Renal cortex interstitium (tissue), 11 donors: ENCODE measurements at regions not wholly inside any gene's neighbourhood (a gene's known extent, or its start where the extent isn't known, plus 50 kb on each side); places are given as distances from the start of the nearest gene placed in this dataset.

Experiments
- DNase-seq, 11 donors: peaks; one replicate each; pipeline ENCODE4 v3.0.0-alpha.2; 2013; ENCODE audit warnings: low read depth in 9 of 11, low spot score in 4 of 11; ENCODE audit errors: extremely low read depth in 1 of 11

DNA sequence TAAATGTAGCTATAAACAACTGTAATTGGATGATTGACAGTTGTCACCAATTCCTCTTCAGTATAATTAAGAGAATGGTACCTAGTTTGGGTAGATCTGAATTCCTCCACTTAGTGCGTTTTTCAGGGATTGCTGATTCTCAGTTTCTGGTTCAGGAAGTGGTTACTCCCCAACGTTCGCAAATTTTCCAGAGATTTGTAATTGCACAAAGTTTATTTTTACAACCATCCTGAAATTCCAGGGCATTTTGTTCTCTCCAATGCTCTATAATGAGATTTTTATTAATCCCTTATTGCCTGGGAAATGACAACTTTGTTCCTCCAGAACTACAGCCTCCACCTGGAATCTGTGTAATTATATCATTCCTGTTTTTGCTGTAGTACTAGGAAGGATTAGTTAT is 710.6 kb upstream of the ZEB2 start:
- DNase-seq, result no peak

DNA sequence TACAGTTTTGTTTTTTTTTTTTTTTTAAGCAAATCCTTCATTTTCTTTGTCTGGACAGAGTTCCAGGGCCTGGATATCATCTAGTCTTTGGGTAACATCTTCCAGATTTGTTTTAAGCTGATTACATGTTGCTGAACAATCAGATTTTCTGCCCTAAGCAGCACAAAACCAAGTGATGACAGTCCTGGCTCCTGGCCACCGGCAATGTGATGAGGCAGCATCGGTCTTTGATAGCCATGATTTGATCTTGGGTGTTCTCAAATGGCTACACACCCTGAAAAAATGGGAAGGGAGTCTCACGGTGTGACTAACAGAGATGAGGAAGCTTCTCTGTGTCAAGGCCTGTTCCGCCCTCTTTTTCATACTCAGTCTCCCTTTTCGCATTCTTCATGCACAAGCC is 708.6 kb upstream of the ZEB2 start:
- no peak for DNase-seq

DNA sequence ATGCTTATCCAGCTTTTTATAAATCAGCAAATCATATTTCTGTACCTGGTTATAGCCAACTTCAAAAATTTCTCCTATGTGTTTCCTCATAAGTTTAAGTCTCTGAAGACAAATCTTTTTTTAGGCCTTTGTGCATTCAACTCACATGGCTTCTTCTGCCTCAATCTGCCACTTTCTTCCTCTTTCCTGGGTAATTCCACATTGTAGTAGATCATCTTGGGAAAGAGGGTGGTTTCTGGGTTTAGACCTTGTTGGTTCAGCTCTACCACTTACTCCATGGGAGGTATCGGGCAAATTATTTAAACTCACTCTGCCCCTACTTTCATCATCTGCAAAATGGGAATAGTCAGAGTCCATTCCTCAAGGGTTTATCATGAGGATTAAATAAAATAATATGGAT is 707.0 kb upstream of the ZEB2 start:
- no peak for DNase-seq

DNA sequence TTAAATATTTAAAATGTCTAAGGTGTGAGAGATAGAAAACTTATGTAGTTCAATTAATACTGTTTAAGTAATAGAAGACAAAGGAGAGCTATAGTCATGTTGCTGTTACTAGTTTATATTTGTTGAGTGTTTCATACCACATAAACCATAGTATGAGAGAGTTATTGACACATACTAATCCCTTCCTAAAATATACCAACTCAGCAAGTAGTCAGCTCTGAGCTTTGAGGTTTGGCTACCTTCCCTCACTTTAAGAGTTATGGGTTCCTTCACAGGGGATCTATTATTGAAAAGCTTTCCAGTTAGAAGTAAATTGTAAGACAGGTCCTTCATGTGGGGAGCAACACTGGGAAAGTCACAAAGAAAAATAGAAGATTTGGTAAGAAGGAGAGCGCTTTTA is 701.6 kb upstream of the ZEB2 start:
- no peak for DNase-seq

DNA sequence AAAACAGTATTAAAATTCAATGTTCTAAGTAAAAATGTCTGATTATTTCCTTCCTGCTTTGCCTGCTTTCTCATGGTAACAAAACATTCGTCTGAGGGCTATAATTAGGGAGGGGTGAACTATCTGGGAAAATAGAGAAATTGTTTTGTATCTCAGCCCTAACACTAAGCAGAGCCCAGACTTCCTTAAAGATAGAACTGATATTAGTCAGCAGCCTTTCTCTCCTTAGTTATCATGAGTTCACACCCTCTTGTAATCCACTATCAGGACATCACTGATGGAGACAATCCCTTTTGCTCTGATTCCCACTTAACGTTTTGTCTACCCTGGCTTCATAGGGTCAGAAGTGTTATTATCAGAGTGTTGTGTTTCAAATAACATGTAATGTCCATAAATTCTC is 701.1 kb upstream of the ZEB2 start:
- DNase-seq, result no peak

DNA sequence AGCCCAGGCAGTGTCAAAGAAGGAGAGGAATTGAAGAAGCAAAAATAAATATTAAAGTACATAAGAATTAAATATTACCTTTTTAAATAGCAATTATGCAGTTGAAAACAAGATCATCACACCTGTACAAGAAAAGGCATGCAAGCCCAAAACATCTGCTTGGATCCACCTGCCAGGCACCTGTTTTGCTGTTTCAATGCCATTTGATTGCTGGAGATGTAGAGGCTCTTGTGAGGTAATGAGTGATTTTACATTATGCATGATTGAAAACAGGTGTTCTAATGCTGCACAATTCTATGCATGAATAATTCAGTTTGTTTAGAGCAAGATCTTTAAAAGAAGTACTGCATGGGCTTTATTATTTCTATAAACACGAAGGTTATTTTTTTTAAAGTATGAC is 700.6 kb upstream of the ZEB2 start:
- no peak for DNase-seq

DNA sequence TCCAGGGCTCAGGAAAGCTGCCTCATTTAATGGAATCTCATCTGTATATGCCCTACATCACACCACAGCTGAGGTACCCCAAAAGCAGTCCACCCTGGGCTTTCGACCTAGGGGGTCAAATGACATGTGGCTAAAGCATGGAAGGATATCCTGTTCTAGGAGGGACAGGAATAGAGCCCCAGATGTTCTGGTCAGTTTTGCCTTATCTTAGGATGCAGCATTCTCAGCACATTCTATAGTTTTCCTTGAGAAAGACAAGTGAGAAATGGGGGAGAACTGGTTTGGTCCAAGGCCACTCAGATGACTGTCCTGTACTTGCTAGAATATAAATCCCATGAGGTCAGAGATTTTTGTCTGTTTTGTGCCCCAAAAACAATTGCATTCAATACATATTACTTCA is 688.0 kb upstream of the ZEB2 start:
- DNase-seq, result no peak

DNA sequence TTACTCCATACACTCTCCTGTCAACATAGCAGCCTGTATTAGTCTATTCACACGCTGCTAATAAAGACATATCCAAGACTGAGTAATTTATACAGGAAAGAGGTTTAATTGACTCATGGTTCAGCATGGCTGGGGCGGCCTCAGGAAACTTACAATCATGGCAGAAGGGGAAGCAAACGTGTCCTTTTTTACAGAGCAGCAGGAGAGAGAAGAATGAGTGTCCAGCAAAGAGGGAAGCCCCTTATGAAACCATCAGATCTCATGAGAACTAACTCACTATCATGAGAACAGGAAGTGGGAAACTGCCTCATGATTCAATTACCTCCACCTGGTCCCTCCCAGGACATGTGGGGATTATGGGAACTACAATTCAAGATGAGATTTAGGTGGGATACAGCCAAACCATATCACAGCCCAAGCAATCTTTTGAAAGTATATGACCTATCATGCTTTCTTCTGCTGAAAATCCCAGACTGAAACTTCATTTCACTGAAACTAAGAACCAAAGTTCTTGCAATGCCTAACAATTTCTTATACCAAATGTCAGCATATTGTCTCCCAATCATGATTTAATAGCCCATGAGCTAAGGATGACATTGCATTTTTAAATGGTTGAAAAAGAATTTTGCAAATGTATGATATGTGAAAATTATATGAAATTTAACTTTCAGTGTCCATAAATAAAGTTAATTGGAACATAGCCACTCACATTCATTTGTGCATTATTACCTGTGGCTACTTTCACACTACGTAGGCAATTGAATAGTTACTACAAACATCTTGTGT is 686.8 kb upstream of the ZEB2 start:
- DNase-seq, result no peak

DNA sequence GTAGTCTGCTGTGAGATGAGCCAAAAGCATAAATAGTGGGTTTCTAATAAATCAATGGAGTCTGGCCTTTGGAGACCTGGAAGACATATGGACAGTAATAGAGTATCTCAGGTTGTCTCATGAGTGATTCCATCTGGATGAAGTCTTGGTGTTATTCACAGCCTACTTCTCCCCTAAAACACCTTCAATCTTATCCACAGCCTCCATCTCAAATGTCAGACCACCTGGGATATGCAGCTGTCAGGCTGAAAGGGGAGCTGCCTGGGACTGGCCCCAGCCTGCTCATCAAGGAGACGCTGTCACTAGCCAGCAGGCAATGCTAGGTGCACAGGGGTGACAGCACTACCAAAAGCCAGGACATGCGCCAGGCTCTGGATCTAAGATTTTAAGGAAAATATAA is 684.0 kb upstream of the ZEB2 start:
- DNase-seq, result peak in 6 of 11 donors; percentile 17 to 55 (median 38)

DNA sequence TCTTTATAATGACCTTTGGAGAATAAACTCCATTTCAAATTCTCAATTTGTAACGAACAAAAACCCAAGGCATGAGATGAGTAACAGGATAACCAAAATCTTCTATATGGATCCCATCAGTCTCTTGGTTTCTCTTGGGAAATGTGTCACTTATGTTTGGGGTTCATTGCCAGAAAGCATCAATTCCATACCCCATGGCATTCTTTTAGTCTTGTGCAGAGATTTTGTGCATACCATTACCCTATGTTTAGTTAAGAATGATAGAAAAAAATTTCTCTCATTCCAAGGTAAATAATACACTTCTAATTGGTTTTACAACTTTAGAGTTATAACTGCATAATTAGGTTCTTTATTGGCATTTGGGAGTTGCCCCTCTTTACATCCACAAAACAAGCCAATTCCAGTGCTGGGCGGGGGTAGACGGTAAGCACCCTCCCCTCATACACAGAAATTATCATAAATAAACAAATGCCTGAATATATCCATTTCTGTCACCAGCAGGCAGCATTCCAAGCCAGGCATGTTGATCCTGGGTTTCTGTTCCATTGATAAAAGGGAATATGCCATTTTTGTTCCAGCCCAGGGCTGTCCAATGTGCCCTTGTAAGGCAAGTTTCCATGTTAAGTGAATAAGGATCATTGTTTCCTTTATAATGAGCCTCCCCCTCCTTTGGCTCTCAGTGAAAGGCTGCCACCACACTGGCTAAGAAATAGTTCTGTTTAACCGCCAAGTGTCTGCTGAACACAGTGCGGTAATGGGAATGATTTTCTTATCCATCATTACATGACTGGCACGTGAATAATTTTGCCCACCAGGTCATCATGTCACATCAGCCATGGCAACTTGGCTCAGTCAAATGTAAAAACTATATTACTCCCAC is 680.1 kb upstream of the ZEB2 start:
- DNase-seq, result no peak

DNA sequence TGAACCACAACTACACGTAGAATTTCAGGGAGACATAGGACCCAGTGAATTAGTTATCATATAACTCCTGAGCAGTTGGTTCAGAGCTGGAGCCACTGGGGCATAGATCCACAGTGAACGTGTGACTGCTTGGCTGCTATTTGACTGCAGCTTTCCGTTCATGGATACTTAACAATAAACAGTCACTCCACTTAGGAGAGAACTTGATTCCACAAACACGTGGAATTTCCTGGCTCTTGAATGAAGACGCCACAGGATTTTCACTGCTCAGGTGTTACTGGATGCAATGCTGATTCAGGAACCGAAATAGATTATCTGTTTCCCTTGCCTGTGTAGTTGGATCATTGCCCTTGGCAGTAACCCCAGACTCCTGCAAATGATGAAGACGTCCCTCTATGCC is 679.1 kb upstream of the ZEB2 start:
- peak in 5 of 11 donors; percentile 26 to 67 (median 44) for DNase-seq

DNA sequence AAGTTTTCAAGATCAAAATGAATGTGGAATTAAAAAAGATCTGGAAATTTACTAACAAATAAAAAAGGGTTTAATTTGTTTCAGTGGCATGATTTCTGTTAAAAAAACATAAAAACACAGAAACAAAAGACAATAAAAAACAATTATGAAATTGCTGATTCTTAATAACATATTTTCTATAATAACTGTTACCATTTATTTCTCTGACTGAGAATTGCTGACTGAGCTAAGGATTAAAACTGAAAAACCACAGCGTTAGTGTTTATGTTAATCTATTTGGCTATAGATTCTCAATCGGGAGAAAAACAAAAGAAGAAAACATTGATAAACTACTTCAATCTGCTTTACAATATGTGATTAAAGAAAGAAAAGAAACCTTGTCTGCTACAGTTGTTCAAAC is 678.6 kb upstream of the ZEB2 start:
- no peak for DNase-seq

DNA sequence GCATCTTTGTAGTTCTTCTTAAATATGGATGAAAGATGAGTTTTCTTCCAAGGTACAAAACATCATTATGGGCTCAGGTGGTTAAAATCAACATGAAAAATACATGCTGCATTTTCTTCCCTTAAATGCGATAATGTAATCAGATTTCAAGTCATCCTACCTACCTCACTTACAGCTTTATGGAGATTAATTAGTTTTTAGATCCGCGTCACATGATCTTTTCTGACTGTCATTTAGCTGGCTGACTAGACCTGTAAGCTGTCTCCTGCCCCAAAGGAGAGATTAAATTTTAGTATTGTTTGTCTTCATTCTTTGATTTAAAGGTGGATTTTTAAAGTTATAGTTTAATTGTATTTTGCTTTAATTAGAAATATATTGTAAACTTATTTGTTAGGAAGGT is 678.0 kb upstream of the ZEB2 start:
- no peak for DNase-seq

DNA sequence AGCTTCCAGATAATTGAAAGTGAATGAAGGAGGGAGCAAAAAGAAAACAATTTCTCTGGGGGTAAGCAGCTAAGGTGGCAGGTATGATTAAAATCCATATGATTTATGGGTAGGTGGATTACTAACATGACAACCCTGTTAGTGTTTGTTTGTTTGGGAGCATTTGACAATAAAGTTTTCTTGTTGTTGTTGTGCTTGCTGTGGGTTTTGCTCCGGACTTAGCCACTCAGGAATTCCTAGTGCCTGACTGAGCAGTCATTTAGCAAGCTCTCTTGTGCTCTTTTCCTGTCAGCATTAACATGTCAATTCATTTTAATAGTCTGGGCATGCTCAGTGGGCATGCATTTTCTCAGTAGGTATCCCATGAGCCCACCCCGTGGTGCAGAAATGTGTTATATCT is 674.8 kb upstream of the ZEB2 start:
- DNase-seq, result peak in 3 of 11 donors; percentile 4 to 35 (median 15)

DNA sequence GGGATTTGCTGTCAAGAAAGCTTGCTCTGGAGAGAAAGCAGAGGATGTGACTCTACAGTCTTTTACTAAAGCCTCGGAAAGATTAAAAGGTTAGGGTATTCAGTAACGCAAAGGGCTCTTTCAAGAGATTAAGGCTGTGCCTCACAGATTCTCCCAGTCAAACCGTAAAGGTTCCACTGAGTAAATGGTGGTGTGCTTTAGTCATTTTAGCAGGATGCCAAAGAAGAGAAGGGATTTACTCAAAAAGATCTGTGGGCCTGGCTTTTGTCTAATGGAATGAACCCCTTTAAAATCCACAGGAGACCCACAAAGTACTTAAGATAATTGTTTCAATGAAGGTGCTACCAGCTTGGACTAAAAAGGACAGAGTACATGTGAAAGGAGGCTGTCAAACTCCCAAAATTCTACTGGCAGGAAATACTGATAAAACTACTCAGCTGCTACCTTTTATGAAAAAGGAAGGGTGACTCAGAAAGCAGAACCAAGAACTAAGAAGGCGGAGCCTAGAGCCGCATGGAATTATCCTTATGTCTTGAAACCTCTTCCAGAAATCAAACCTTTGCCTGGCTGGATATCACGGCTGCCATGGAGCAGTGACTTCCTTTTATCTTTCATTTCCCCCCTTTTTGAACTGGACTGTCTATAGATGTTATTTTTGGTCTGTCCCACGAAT is 670.2 kb upstream of the ZEB2 start:
- no peak for DNase-seq

DNA sequence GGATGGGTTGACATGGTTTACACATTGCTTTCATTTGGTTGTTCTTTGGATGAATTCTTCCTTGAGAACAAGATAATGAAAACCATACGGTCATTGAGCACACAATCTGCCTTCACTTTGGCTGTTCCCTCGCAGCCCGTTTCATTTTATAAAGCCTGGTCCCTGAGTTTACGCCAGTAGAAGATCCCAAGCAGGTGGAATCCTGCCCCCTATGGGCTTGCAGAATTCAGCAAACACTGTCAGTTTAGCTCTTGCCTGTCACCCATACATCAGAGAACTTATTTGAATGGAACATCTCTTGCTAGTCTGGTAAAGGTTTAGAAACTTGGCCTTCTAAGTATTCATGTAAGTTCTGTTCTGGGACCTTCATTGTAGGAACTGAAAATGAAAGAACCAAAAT is 666.4 kb upstream of the ZEB2 start:
- DNase-seq, result no peak

DNA sequence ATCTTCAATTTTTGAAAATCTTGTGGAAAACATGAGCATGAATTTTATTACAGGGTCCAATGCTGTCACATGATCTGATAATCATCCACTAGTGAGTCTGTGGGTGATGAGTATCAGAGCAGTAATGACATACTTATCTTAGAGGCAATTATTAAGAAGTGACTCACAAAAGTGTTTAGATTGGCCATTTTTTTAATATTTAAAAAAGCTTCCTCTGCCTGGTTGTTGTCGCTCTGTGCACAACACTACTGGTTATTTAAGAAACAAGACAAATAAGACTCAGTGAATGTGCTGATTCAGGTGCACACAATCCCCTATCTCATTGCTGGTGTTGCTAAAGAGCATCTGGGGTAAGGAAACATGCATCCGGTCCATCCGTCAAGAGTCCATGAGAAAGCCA is 665.8 kb upstream of the ZEB2 start:
- DNase-seq, result no peak

DNA sequence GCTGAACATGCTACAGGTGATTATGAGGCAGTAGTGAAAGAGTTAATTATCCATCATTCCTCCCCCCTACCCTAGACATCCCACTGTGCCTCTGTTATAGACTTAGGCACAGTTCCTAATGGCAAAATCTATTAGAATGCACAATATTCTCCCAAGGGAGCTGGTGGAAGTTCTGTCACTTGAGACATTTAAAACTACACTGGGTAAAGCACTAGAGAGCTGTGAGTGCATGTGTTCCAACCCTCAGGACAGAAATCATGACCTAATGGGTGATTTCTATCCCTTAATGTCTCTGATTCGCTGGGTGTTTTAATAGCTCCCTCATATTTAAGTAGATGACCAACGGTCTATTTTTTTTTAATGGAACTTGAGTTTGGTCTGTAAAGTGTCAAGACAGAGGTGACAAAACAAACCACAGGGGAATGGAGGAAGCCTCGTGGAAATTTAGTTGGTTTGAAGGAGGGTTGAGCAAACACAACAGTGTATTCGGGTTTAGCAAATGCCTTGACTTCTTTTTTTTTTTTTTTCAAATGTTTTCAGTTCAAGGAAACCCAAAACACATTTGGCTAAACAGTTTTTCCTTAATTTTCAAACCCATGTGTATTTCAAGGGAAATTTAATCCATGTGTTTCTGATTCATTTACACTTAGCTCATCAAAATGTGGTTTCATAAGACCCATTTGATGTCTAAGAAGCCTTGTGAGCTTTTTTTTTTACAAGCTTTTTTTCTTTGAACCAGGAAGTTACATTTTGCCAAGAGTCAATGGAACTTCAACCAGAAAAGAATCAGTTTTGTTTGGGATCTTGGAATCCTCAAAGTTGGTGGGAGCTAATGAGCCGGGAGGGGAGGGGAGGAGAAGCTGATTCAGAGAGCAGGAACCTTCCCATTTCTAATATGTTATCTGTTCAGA is 665.1 kb upstream of the ZEB2 start:
- no peak for DNase-seq

DNA sequence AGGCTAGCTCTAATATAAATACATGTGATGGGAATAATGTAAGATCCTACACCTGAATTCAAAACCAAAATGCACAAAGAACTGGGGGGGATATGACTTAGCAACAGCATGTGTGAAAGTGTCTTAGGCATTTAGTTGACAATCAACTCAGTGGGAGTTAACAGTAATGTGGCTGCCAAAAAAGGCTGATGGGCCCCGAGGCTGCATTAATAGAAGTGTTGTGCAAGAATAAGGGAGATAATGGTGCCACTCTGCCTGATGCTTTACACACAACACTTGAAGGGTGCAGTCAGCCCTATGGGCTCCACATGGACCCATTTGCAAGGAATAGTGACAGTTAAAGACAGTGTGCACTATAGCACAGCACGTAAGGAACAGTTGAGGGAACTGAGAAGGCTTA is 649.4 kb upstream of the ZEB2 start:
- DNase-seq, result no peak
